PFSK-1 (cell line): ENCODE measurements at regions not wholly inside any gene's neighbourhood (a gene's known extent, or its start where the extent isn't known, plus 50 kb on each side); places are given as distances from the start of the nearest gene placed in this dataset.

Experiments
- FOXP2 ChIP-seq: optimal IDR thresholded peaks from 2 replicates; pipeline ENCODE3; 2011; ENCODE audit warnings: borderline replicate concordance, control low read depth, inconsistent platforms; ENCODE audit not compliant: insufficient read depth; ENCODE audit errors: extremely low read length, extremely low read depth
- POLR2AphosphoS5 ChIP-seq: IDR thresholded peaks from 2 replicates; pipeline ENCODE4 v1.6.1; 2012; ENCODE audit warnings: low read depth, mild to moderate bottlenecking, control low read depth, low read length, moderate library complexity
- REST ChIP-seq, 2 experiments: IDR thresholded peaks; 2 replicates each; pipeline versions ENCODE4 v1.6.1 to v1.8.0; 2011 to 2012; ENCODE audit warnings: low read depth in 2 of 2, low read length in 2 of 2, control low read depth in 1 of 2, inconsistent platforms in 1 of 2, mild to moderate bottlenecking in 1 of 2, moderate library complexity in 1 of 2; ENCODE audit not compliant: insufficient read depth in 1 of 2
- SIN3A ChIP-seq: IDR thresholded peaks from 2 replicates; pipeline ENCODE4 v1.6.1; 2012; ENCODE audit warnings: mild to moderate bottlenecking, low read length, moderate library complexity, borderline replicate concordance; ENCODE audit not compliant: insufficient read depth
- TAF1 ChIP-seq: IDR thresholded peaks from 2 replicates; pipeline ENCODE4 v1.6.1; 2012; ENCODE audit warnings: low read length, control low read depth, borderline replicate concordance; ENCODE audit not compliant: insufficient read depth

DNA sequence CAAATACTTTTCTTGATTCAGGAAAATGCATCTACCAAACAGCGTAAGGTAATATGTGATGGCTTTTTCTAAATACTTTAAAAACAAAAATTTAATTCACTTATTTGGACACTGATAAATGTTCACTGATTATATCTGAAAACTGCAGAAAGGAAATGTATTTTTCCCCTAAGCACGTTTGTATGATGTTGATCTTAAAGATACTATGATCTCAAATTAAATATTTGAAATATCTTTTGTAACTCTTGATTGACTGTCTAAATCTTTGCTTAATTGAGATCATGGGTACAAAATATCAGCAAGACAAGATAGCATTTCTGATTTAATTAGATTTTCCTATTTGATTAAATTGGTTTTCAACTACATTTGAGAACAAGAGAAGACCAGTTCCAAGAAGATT lies 281.0 kb upstream of the UGT8 start:
- TF ChIP-seq TAF1 (no peak), REST (IDR thresholded peaks at IDR 0.05; ENCODE audit: insufficient read depth in 1 of 2, low read depth in 2 of 2, low read length in 2 of 2) (no peak), FOXP2 (no peak), SIN3A (no peak), POLR2AphosphoS5 (no peak)

- TF ChIP-seq POLR2AphosphoS5 (no peak), TAF1 (no peak), SIN3A (no peak)
Measured at GRCh38 chr4:114318309-114318708, 280.3 kb upstream of the UGT8 start.

DNA sequence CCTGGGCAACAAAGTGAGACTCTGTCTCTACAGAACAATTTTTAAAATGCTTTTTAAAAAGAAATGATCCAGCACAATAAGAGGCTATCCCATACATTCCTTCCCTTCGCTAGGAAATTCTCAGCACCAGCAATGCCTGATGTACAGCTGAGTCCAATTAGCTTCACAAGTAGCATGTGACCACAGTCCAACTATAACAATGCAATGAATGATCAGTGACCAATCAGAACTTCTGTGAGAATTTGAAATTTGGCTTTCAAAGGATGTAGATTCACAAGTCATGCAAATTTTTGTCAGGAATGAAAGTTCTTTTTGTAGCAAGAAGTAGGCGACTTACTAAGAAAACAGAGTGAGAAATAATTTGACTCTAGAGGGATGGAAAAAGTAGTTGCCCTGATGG lies 278.5 kb upstream of the UGT8 start:
- TF ChIP-seq TAF1 = no peak
- no peak for TF ChIP-seq REST (IDR thresholded peaks at IDR 0.05; ENCODE audit: insufficient read depth in 1 of 2, low read depth in 2 of 2, low read length in 2 of 2)
- no peak for TF ChIP-seq FOXP2
- TF ChIP-seq SIN3A = no peak
- TF ChIP-seq POLR2AphosphoS5 = no peak

GRCh38 chr4:114321366-114321765 lies 277.2 kb upstream of the UGT8 start:
- TF ChIP-seq TAF1 = no peak
- no peak for TF ChIP-seq REST (IDR thresholded peaks at IDR 0.05; ENCODE audit: insufficient read depth in 1 of 2, low read depth in 2 of 2, low read length in 2 of 2)
- no peak for TF ChIP-seq POLR2AphosphoS5
- TF ChIP-seq FOXP2 = no peak
- no peak for TF ChIP-seq SIN3A

DNA sequence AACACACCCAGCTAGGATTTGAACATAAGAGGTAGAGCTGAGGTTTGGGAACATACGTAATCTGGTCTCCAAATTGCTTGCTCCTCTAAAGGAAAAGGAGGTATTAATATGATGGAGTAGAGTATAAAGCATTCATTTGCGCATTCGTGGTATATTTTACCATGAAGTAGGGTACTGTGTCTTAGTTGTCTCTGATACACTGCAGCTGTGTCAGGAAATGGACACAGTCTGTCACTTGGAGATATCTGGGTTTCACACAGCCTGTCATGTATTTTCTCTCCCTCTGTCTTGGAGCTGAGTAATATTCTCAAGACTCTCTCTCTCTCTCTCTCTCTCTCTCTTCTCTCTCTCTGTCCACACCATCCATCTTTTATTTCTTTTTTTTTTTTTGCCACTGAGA lies 274.8 kb upstream of the UGT8 start:
- TF ChIP-seq FOXP2 (no peak), TAF1 (no peak), SIN3A (no peak), REST (IDR thresholded peaks at IDR 0.05; ENCODE audit: insufficient read depth in 1 of 2, low read depth in 2 of 2, low read length in 2 of 2) (no peak), POLR2AphosphoS5 (no peak)

GRCh38 chr4:114326358-114326757 lies 272.2 kb upstream of the UGT8 start:
- TF ChIP-seq SIN3A (no peak), POLR2AphosphoS5 (no peak), FOXP2 (no peak), REST (IDR thresholded peaks at IDR 0.05; ENCODE audit: insufficient read depth in 1 of 2, low read depth in 2 of 2, low read length in 2 of 2) (no peak), TAF1 (no peak)
